22Rv1 (cell line): ENCODE measurements at regions not wholly inside any gene's neighbourhood (a gene's known extent, or its start where the extent isn't known, plus 50 kb on each side); places are given as distances from the start of the nearest gene placed in this dataset.

ENCODE experiments used
- CTCF ChIP-seq: fragments of 450-650 bp; IDR thresholded peaks from 2 replicates; pipeline ENCODE4 v1.5.1; 2017; ENCODE audit warnings: mild to moderate bottlenecking
- ZFX ChIP-seq: fragments of 450-650 bp; IDR thresholded peaks from 2 replicates; pipeline ENCODE4 v1.6.1; 2017; ENCODE audit warnings: antibody characterized with exemption, borderline replicate concordance

DNA sequence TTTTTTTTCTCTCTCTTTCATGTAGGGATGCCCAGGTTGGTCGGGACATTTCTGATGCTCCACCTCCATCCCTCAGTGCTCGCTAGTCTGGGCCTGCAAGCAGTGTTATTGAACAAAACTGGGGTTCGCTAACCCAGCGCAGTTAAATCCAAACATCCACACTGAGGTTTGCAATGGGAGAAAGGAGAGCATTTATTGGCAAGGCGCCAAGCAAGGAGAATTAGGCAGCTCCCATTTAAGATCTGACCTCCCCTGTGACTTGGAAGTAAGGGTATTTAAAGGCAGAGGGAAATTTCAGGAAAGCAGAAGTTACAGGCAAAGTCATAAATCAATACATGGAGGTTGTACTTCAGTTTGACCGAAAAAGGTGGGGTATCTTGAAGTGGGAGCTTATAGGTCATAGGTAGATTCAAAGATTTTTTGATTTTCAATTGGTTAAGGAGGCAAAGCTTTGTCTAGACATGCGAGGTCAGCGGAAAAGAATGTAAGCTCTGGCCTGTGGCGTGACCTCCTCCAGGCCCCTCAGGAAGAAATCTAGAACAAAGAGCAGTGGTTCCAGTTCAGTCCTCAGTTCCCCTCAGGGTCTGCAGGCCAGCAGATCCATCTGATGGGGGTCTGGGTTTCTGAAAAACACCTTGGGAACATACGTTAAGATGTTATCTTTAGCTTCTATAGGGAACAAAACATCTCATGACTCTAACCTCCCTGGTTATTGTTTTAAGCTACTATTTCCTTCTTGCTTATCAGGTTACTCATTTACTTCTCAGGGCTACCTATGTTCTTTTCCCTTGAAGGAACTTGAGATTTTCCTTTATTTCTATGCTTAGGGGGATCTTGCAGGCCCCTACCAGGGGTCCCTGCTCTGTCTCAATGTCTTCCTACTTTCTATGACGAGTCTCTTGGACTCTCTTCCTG is 66.0 kb upstream of the KIF16B start:
- TF ChIP-seq CTCF (no peak), ZFX (no peak)
